ENCODE measurements at regions not wholly inside any gene's neighbourhood (a gene's known extent, or its start where the extent isn't known, plus 50 kb on each side); places are given as distances from the start of the nearest gene placed in this dataset.

DNA sequence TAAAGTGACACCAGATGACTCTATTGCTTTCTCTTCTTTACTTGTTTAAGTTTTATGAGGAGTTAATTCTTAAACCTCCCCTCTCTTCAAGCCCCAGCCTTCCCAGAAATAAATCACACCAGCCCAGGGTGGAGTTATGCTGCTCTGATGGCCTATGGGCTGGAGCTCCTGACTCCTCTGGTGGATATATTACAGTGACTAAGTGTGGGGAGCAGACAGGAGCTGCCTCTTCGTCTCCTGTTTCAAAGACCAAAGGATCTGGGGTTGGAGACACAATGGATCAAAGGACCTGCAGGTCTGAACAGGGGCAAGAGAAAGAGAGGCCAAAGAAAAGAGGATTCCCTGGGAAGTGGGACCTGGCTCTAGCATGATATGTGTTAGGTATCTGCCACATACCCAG lies 312.0 kb upstream of the MSX2 start:
- Mint-ChIP-seq H3K36me3 (ENCODE audit: low read depth) (peaks cover 5% of the 10 kb centered on the region), H3K27ac (no peak overlapping the region), H3K4me3 (no peak overlapping the region), H3K4me1 (peaks cover 40% of the 10 kb centered on the region), H3K27me3 (ENCODE audit: insufficient read depth) (peaks cover 7% of the 10 kb centered on the region), H3K9me3 (peaks cover 10% of the 10 kb centered on the region)
- Histone ChIP-seq H3K27me3 (ENCODE audit: control insufficient read depth, insufficient read depth, low read length, poor library complexity, severe bottlenecking) (no peaks in the 10 kb centered on the region), H3K4me3 (ENCODE audit: low read length) (no peak overlapping the region), H3K27ac (ENCODE audit: low read depth, low read length) (no peak overlapping the region), H3K36me3 (ENCODE audit: control insufficient read depth, insufficient read depth, low read length) (no peaks in the 10 kb centered on the region), H3K9ac (ENCODE audit: extremely low read depth, low read length, poor library complexity, severe bottlenecking) (no peak overlapping the region), H3K9me3 (ENCODE audit: control insufficient read depth, low read length) (peaks cover 10% of the 10 kb centered on the region), H3K4me1 (ENCODE audit: control insufficient read depth, insufficient read depth, low read length) (peaks cover 13% of the 10 kb centered on the region)
- no peak for DNase-seq
- TF ChIP-seq, protein P1, sequence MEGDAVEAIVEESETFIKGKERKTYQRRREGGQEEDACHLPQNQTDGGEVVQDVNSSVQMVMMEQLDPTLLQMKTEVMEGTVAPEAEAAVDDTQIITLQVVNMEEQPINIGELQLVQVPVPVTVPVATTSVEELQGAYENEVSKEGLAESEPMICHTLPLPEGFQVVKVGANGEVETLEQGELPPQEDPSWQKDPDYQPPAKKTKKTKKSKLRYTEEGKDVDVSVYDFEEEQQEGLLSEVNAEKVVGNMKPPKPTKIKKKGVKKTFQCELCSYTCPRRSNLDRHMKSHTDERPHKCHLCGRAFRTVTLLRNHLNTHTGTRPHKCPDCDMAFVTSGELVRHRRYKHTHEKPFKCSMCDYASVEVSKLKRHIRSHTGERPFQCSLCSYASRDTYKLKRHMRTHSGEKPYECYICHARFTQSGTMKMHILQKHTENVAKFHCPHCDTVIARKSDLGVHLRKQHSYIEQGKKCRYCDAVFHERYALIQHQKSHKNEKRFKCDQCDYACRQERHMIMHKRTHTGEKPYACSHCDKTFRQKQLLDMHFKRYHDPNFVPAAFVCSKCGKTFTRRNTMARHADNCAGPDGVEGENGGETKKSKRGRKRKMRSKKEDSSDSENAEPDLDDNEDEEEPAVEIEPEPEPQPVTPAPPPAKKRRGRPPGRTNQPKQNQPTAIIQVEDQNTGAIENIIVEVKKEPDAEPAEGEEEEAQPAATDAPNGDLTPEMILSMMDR (conservative IDR thresholded peaks at IDR 0.05) = no peak
- WGBS, 2 experiments (ENCODE audit: insufficient coverage in 1 of 2, insufficient read length in 1 of 2) = 43 to 76% methylated on average over 1 of the region's 1 CpG

DNA sequence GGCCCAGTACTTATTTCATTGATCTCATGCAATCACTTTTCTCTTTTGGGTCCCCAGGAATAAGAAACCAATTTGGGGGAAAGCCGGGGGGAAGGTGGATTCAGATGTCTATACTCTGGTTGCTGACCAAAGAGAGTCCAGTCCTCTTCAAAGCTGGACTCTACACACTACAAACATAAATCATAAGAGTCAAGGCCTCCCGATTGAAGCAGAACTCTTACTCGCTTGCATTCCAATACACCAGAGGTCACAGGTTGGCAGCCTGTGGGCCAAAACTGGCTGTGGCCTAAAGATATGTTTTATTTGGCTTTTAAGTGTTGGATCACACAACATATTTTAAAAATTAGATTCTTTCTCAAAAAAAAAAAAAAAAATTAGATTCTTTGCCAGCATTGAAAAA lies 311.4 kb upstream of the MSX2 start:
- Histone ChIP-seq H3K4me3 (ENCODE audit: low read length) (no peak overlapping the region), H3K36me3 (ENCODE audit: control insufficient read depth, insufficient read depth, low read length) (no peaks in the 10 kb centered on the region), H3K9ac (ENCODE audit: extremely low read depth, low read length, poor library complexity, severe bottlenecking) (no peak overlapping the region), H3K27ac (ENCODE audit: low read depth, low read length) (no peak overlapping the region), H3K27me3 (ENCODE audit: control insufficient read depth, insufficient read depth, low read length, poor library complexity, severe bottlenecking) (no peaks in the 10 kb centered on the region), H3K4me1 (ENCODE audit: control insufficient read depth, insufficient read depth, low read length) (peaks cover 13% of the 10 kb centered on the region), H3K9me3 (ENCODE audit: control insufficient read depth, low read length) (peaks cover 10% of the 10 kb centered on the region)
- peaks cover 10% of the 10 kb centered on the region for H3K9me3 Mint-ChIP-seq
- peaks cover 11% of the 10 kb centered on the region for H3K27me3 Mint-ChIP-seq (ENCODE audit: insufficient read depth)
- peaks cover 40% of the 10 kb centered on the region for H3K4me1 Mint-ChIP-seq
- TF ChIP-seq, protein P1 (conservative IDR thresholded peaks at IDR 0.05) = no peak
- DNase-seq = no peak
- no peak overlapping the region for H3K27ac Mint-ChIP-seq
- 88 to 90% methylated on average over 2 to 3 of the region's 3 CpGs for WGBS, 2 experiments (ENCODE audit: insufficient coverage in 1 of 2, insufficient read length in 1 of 2)
- peaks cover 5% of the 10 kb centered on the region for H3K36me3 Mint-ChIP-seq (ENCODE audit: low read depth)
- H3K4me3 Mint-ChIP-seq = no peak overlapping the region

DNA sequence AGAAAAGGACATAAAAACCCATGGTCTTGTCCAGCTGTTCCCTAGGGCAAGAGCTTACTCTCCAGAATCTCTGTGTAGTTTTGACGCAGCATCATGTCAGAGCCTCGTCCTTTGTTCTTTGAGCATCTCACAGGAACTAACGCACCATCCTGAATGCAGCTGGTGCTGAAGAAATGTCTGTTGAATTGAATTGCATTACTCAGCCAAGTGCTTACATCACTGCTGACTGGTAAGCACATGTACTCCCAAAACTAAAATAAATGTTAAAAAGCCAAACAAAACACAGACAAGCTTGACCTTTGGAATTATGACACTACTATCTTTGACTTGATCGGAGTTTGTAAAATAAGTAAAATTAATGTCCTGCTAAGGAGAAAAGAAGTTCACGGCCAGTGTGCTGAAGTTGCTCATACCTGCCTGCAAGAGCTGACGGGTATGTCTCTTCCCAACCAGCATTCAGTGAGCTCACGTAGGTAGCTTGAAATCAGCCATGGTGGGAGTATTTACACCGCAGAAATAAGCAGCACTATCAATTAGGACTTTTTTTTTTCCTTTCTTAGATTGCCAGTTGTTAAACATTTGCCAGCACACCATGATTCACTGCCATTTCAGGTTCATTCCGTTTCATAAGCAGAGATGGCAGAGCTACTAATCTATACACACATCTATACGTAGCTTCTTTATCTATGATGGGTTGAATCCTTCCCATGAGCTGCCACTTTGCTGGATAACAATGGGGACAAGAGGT lies 310.6 kb upstream of the MSX2 start:
- no peaks in the 10 kb centered on the region for H3K27me3 ChIP-seq (ENCODE audit: control insufficient read depth, insufficient read depth, low read length, poor library complexity, severe bottlenecking)
- peaks cover 13% of the 10 kb centered on the region for H3K4me1 ChIP-seq (ENCODE audit: control insufficient read depth, insufficient read depth, low read length)
- peaks cover 17% of the 10 kb centered on the region for H3K27me3 Mint-ChIP-seq (ENCODE audit: insufficient read depth)
- H3K36me3 ChIP-seq (ENCODE audit: control insufficient read depth, insufficient read depth, low read length) = no peaks in the 10 kb centered on the region
- DNase-seq = no peak
- peaks cover 5% of the 10 kb centered on the region for H3K36me3 Mint-ChIP-seq (ENCODE audit: low read depth)
- WGBS, 2 experiments (ENCODE audit: insufficient coverage in 1 of 2, insufficient read length in 1 of 2) = 94 to 98% methylated on average over 9 to 10 of the region's 10 CpGs
- peaks cover 10% of the 10 kb centered on the region for H3K9me3 ChIP-seq (ENCODE audit: control insufficient read depth, low read length)
- no peak overlapping the region for H3K9ac ChIP-seq (ENCODE audit: extremely low read depth, low read length, poor library complexity, severe bottlenecking)
- H3K27ac ChIP-seq (ENCODE audit: low read depth, low read length) = no peak overlapping the region
- H3K4me3 ChIP-seq (ENCODE audit: low read length) = no peak overlapping the region
- peaks cover 10% of the 10 kb centered on the region for H3K9me3 Mint-ChIP-seq
- H3K4me3 Mint-ChIP-seq = no peak overlapping the region
- H3K4me1 Mint-ChIP-seq = peaks cover 40% of the 10 kb centered on the region
- H3K27ac Mint-ChIP-seq = peak overlapping the region; percentile 9
- TF ChIP-seq, protein P1 (conservative IDR thresholded peaks at IDR 0.05) = no peak

All from endodermal cell (in vitro differentiated cells).